Fibroblast of villous mesenchyme (primary cell): ENCODE measurements at regions not wholly inside any gene's neighbourhood (a gene's known extent, or its start where the extent isn't known, plus 50 kb on each side); places are given as distances from the start of the nearest gene placed in this dataset.

Source experiments
- DNase-seq: peaks from one replicate; pipeline ENCODE4 v3.0.0-alpha.2; 2010; ENCODE audit warnings: low read depth
- H3K4me3 ChIP-seq: 2 replicates; pipeline ENCODE4 v1.5.1; 2011; ENCODE audit warnings: low read depth, mild to moderate bottlenecking, low read length
- CTCF ChIP-seq: IDR thresholded peaks from 2 replicates; pipeline ENCODE4 v1.5.1; 2012; ENCODE audit warnings: low read depth, mild to moderate bottlenecking, low read length; ENCODE audit not compliant: insufficient read depth

DNA sequence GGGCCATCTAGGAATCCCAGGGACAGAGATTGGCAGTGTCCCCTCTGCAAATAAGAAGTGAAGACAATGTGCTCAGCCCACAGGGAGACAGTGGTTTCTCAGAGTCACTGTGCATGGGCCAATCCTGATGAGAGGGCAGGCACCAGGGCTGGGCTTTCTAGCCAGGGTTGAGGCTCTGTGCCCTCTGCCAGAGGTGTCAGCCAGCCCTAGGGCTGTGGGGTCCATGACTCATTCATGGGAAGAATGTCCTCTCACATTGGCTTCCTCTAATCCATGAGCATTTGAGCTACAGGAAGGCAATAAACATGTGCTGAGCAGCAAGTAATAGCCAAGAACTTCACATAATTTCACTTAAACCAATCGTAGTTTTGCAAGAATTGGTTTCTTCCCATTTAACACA lies 482.0 kb upstream of the MGMT start:
- no peak for DNase-seq
- no peak overlapping the region for H3K4me3 ChIP-seq
- TF ChIP-seq CTCF: no peak

DNA sequence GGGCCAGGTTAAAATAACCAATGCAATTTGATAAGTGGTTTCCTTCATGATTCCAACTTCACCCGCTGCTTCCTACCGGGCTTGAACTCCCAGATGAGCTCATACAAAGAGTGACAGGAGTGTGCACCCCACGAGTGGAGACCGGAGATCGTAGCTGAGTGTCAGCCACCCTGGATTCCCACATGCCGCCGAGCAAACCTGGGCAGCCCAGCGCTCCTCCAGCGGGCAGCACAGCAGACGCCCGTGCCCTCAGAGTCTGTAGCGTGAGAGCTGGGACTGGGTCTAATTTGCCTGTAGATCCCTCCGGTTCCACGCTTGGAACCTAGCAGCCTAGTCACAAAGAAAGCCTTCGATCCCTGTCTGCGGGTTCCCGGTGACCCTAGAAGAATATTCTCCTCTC lies 476.1 kb upstream of the MGMT start:
- no peak for DNase-seq

DNA sequence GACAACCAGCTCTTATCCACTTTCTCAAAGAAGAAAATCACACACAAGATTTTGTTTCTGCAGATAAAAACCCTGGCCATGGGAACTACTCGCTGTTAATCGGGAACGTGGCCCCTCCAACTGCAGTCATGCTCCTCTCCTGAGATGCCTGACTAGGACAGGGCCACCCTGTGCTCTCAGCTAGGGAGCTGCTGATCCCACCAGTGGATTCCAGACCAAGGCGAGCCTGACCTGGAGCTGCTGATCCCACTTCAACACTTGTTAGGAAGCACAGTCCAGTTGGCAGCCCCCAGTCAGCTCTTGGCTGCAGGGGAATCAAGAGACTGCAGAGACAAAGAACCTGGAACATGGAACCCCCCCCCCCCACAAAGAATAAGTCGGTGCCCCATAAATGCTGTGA lies 474.3 kb upstream of the MGMT start:
- no peak for DNase-seq
- TF ChIP-seq CTCF: no peak
- no peak overlapping the region for H3K4me3 ChIP-seq

More for the DNA sequence above, 476.1 kb upstream of the MGMT start:
- TF ChIP-seq CTCF: no peak
- no peak overlapping the region for H3K4me3 ChIP-seq

GRCh38 chr10:128993443-128993842 lies 473.6 kb upstream of the MGMT start:
- no peak for TF ChIP-seq CTCF
- no peak overlapping the region for H3K4me3 ChIP-seq
- DNase-seq: no peak

DNA sequence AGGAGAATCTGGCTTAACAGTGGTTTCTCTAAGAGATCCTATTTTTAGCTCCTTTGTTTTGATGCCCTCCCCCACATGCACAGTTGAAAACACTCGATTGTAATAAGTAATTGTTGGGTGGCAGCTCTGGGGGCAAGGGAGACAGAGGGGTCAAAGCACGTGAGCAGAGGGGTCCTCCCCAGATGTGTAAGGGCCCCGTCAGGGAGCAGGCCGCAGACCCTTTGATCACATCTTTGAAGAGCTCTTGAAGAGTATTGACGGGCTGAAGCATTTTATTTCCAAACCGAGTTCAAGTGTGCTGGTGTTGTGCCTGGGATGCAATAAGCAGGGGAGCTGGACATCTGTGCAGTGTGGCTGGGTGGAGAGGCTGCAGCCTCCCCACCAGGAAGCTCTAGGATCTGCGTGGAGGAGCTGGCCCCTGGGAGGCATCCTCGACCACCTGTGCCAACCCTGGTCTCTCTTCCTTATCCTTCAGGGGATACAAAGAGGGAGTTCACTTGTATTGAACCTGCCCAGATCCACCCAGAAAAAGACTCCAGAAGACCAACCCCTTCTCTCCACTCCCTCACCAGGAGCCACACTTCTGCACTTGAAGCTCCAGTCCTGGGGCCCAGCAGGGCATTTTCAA lies 473.0 kb upstream of the MGMT start:
- no peak for DNase-seq
- no peak overlapping the region for H3K4me3 ChIP-seq
- TF ChIP-seq CTCF: no peak

- no peak for DNase-seq
- TF ChIP-seq CTCF: no peak
- H3K4me3 ChIP-seq: no peak overlapping the region
These were observed 472.4 kb upstream of the MGMT start for GRCh38 chr10:128994598-128995143.

DNA sequence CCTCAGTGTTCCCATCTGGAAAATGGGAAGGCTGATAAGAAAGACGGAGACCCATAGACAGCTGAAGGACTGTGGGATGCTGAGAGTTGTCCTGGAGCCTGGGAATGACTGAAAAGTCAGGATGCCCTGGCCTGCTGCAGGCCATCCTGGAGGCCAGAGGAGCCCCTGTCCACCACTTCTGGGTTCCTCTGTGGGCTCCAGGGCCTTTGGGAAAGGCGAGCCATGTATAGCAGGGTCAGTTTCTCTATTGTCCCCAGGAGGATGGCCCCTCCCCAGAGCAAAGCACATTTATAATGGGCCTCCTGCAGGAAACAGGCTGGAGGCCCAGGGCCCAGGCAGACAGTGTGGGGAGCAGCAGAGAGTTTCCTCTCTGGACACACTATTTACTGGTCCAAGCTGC lies 471.4 kb upstream of the MGMT start:
- no peak for DNase-seq

More for the DNA sequence above, 471.4 kb upstream of the MGMT start:
- TF ChIP-seq CTCF: no peak
- H3K4me3 ChIP-seq: no peak overlapping the region
